Thymus (tissue), 11 donors: ENCODE measurements at regions not wholly inside any gene's neighbourhood (a gene's known extent, or its start where the extent isn't known, plus 50 kb on each side); places are given as distances from the start of the nearest gene placed in this dataset.
"Not testable (repeated sequence)": the region's sequence is repeated elsewhere in the genome, so short reads cannot be mapped to it uniquely, and the experiment has no call there.

Experiments used
- DNase-seq, 9 donors: peaks; one replicate each; pipeline ENCODE4 v3.0.0-alpha.2; 2013; ENCODE audit warnings: low spot score in 9 of 9, low read depth in 6 of 9, missing footprints in 1 of 9
- H3K27ac ChIP-seq, 2 donors: one replicate each; pipeline ENCODE4 v1.5.1; 2013; ENCODE audit warnings: control low read depth in 1 of 2, low read depth in 1 of 2, low read length in 1 of 2, mild to moderate bottlenecking in 1 of 2, moderate library complexity in 1 of 2
- H3K27me3 ChIP-seq, 2 donors: one replicate each; pipeline ENCODE4 v1.5.1; 2013; ENCODE audit warnings: low read length in 1 of 2; ENCODE audit not compliant: control insufficient read depth in 2 of 2, insufficient read depth in 1 of 2
- H3K36me3 ChIP-seq, 2 donors: one replicate each; pipeline ENCODE4 v1.5.1; 2013; ENCODE audit warnings: low read length in 1 of 2, mild to moderate bottlenecking in 1 of 2, moderate library complexity in 1 of 2; ENCODE audit not compliant: control insufficient read depth in 2 of 2, insufficient read depth in 2 of 2
- H3K4me1 ChIP-seq, 2 donors: one replicate each; pipeline ENCODE4 v1.5.1; 2013; ENCODE audit warnings: low read length in 2 of 2; ENCODE audit not compliant: control insufficient read depth in 2 of 2, insufficient read depth in 2 of 2
- H3K4me3 ChIP-seq, 2 donors: one replicate each; pipeline ENCODE4 v1.5.1; 2013; ENCODE audit warnings: low read length in 2 of 2, control low read depth in 1 of 2, mild to moderate bottlenecking in 1 of 2
- H3K9me3 ChIP-seq, 2 donors: one replicate each; pipeline ENCODE4 v1.5.1; 2013; ENCODE audit warnings: low read length in 1 of 2, mild to moderate bottlenecking in 1 of 2; ENCODE audit not compliant: control insufficient read depth in 2 of 2, insufficient read depth in 1 of 2
- WGBS: extraction: QIAGEN DNeasy Blood & Tissue Kit; methylation state at CpG from one replicate; pipeline ENCODE4 v1.1.7; 2013; 5-methylcytosine and 5-hydroxymethylcytosine counted together
- donor health status: healthy.

DNA sequence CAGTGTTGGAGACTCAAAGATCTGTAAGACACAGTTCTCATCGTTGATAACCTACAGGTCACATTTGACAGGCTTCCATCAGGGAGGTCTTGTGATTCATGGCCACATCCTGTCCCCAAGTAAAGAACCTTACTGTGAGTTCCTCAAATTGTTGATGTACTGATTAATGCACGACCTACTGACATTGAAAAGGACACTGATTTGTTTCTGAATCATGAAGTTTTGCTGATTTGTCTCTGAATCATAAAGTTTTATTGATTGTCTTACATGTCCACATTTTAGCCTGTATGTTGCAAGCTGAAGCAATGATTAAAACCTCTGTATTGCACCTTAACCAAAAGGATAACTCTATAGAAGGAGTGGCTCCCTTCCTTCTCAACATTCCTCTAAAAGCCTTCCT is 476.3 kb upstream of the RUNX1 start:
- WGBS, result 4% methylated on average over 2 of the region's 2 CpGs
- H3K4me1 ChIP-seq, result peaks cover 10 to 27% of the 10 kb centered on the region in 2 donors
- no peak overlapping the region for H3K27ac ChIP-seq

DNA sequence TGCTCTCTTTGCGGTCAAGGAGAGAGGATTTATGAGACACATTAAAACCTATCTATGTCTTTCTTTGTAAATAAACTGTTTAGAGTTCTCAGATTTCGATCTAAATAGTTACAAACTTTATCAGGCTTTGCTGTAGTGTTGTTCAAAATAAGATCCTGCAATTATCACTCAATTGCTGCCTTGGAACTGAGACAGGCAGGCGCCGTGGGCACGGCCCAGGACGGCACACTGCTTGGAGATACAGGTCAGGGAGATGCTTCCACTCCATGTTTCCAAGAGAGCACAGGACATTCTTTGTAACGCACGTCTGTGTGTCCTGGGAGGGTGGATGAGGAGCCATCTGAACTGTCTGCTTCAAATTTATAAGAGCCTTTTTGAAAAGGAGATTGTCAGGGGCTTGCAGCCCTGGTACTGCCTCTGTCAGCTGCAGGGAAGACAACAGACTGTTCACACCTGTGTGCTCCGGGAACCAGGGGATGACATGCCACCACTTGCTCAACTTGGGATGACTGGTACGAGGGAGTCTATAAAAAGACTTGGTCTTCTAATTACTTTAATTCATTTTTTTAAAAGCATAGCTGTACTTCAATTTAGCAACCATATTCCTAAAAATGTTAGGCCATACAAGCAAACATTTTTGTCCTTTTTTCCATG is 472.9 kb upstream of the RUNX1 start:
- no peaks in the 10 kb centered on the region for H3K9me3 ChIP-seq
- no peak for DNase-seq
- WGBS, result 94% methylated on average over 10 of the region's 10 CpGs
- peaks cover 0 to 3% of the 10 kb centered on the region in 2 donors for H3K4me1 ChIP-seq
- H3K27me3 ChIP-seq, result no peaks in the 10 kb centered on the region
- H3K36me3 ChIP-seq, result no peaks in the 10 kb centered on the region
- no peak overlapping the region for H3K27ac ChIP-seq
- H3K4me3 ChIP-seq, result no peak overlapping the region

More for the DNA sequence above, 476.3 kb upstream of the RUNX1 start:
- Histone ChIP-seq H3K27me3 (no peaks in the 10 kb centered on the region), H3K36me3 (no peaks in the 10 kb centered on the region), H3K9me3 (no peaks in the 10 kb centered on the region), H3K4me3 (no peak overlapping the region)
- no peak for DNase-seq

DNA sequence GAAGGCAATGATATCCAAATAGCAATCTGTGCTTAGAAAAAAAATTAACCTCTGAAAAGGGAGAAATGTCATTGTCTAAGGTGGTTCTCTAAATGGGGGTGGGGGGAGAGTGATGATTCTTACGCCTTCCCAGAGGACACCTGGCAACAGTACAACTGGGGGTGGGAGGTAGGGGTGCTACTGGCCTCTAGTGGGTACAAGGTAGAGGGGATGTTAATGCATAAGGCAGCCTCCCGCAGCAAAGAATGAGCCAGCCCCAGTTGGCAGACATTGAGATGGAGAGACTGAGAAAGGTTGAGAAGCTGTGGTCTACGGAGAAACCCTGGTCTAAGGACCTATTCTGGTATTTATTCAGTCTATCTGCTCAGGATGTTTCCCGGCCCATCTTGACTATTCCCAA is 472.2 kb upstream of the RUNX1 start:
- Histone ChIP-seq H3K36me3 (no peaks in the 10 kb centered on the region), H3K4me3 (no peak overlapping the region), H3K27me3 (no peaks in the 10 kb centered on the region), H3K27ac (no peak overlapping the region), H3K4me1 (peaks cover 0 to 3% of the 10 kb centered on the region in 2 donors), H3K9me3 (no peaks in the 10 kb centered on the region)
- no peak for DNase-seq
- WGBS, result 95% methylated on average over 4 of the region's 4 CpGs

DNA sequence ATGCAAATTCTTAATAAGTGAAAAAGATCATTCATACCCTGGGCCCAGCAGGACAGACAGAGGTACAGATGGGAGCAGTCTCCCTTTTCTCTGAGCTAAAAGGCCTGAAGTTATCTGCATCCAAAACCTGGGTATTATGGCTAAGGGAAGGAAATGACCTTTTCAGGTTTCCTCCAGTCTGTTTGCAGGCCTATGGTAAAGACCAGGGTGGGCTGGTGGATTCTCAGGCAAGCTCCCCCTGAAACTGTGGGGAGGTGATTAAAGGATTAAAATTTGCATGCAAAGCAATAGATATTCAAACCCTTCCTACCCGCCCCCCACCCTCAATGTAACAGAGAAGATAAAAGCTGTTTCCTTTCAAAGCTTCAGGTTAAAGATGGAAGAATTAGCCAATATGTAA is 471.8 kb upstream of the RUNX1 start:
- Histone ChIP-seq H3K27ac (no peak overlapping the region), H3K9me3 (no peaks in the 10 kb centered on the region), H3K36me3 (no peaks in the 10 kb centered on the region), H3K4me1 (peaks cover 0 to 3% of the 10 kb centered on the region in 2 donors), H3K27me3 (no peaks in the 10 kb centered on the region), H3K4me3 (no peak overlapping the region)
- WGBS, result 90% methylated on average over 1 of the region's 1 CpG
- DNase-seq, result no peak

DNA sequence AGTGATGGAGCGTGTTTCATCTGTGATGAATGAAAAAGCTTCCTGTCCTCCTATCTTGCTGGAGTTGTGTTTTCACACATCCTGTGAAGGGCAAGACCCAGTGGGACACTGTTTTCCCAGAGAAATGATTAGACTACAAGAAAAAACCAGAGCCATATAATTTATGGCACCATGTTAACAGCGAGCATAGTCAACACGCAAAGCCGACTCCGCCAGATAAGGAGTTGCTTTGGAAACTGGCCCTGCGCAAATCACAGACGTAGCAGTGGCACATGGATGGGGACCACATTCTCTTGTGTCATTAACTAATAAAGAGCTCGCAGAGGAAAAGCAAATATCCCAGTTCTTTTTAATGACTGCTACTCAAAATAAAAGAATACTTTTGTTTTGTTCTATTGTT is 471.2 kb upstream of the RUNX1 start:
- Histone ChIP-seq H3K27ac (no peak overlapping the region), H3K9me3 (no peaks in the 10 kb centered on the region), H3K27me3 (no peaks in the 10 kb centered on the region), H3K4me3 (no peak overlapping the region), H3K4me1 (peaks cover 0 to 3% of the 10 kb centered on the region in 2 donors), H3K36me3 (no peaks in the 10 kb centered on the region)
- WGBS, result 91% methylated on average over 8 of the region's 8 CpGs
- DNase-seq, result no peak

DNA sequence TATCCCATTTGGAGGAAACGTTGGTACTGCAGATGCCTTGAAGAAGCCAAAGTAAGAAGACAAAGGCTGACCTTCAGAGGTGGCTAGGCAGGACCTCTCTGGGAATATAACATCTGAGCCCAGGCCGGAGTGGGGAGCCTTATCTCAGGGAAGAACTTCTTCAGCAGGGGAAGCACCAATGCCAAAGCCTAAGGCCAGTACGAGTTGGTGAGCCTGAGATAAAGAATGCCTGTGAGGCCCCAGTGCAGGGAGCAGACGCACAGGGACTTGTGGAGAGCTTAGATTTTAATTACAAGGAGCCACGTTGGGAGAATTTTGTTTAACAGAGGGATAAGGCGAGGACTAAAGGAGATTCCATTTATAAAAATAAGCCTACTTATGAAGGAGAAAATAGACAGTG is 468.8 kb upstream of the RUNX1 start:
- Histone ChIP-seq H3K27ac (no peak overlapping the region), H3K4me3 (no peak overlapping the region), H3K4me1 (peaks cover 0 to 3% of the 10 kb centered on the region in 2 donors), H3K27me3 (no peaks in the 10 kb centered on the region), H3K9me3 (no peaks in the 10 kb centered on the region), H3K36me3 (no peaks in the 10 kb centered on the region)
- DNase-seq, result no peak
- 95% methylated on average over 6 of the region's 6 CpGs for WGBS

DNA sequence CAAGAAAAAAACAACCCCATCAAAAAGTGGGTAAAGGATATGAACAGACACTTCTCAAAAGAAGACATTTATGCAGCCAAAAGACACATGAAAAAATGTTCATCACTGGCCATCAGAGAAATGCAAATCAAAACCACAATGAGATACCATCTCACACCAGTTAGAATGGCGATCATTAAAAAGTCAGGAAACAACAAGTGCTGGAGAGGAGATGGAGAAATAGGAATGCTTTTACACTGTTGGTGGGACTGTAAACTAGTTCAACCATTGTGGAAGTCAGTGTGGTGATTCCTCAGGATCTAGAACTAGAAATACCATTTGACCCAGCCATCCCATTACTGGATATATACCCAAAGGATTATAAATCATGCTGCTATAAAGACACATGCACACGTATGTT is 467.2 kb upstream of the RUNX1 start:
- 99% methylated on average over 2 of the region's 2 CpGs for WGBS
- not testable (repeated sequence) for H3K9me3 ChIP-seq, H3K27ac ChIP-seq, H3K36me3 ChIP-seq, H3K4me3 ChIP-seq, H3K27me3 ChIP-seq, H3K4me1 ChIP-seq, DNase-seq

DNA sequence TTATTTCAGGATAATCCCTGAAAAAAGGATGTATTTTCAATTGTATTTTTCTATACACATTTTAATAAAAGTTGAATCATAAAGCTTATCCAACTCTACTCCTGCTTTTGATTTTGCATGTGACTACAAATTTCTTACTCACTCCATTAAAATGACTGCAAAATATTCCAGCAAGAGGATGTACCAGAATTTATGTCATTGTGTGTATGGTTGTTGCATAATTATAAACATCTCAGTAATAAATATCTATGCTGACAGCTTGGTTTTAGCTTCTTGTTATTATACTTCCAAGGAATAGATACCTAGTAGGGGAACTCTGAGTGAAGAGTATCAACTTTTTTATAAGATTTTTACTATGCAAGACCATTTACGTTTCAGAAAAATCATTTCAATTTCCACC is 463.2 kb upstream of the RUNX1 start:
- Histone ChIP-seq H3K27me3 (no peaks in the 10 kb centered on the region), H3K36me3 (no peaks in the 10 kb centered on the region), H3K27ac (no peak overlapping the region), H3K4me1 (peaks cover 3 to 12% of the 10 kb centered on the region in 2 donors), H3K4me3 (no peak overlapping the region), H3K9me3 (no peaks in the 10 kb centered on the region)
- DNase-seq, result no peak
- 94% methylated on average over 1 of the region's 1 CpG for WGBS

DNA sequence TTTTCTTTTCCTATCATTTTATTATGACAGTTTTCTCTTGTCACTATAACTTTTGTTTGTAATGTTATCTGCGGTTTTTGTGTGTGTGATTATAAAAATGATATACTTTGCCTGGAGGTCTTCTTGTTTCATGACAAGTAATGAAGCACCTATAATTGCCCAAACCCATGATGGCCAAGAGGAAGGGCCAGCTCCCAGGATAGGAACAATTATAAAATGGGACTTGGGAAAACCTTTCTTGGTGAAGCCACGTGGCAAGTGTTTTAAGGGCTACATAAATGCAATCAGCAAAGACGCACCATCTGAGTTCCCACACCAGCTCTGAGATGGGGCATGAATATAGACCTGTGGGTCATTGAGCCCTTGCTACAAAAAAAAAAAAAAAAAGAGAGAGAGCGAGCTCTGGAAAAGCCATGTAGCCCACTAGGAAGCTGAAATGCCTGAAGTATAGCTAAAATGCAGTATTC is 462.6 kb upstream of the RUNX1 start:
- WGBS, result 95% methylated on average over 4 of the region's 4 CpGs
- peaks cover 3 to 12% of the 10 kb centered on the region in 2 donors for H3K4me1 ChIP-seq
- no peak overlapping the region for H3K27ac ChIP-seq
- no peaks in the 10 kb centered on the region for H3K27me3 ChIP-seq
- H3K36me3 ChIP-seq, result no peaks in the 10 kb centered on the region
- no peaks in the 10 kb centered on the region for H3K9me3 ChIP-seq
- DNase-seq, result no peak
- no peak overlapping the region for H3K4me3 ChIP-seq
